SK-N-SH (cell line): ENCODE measurements at regions not wholly inside any gene's neighbourhood (a gene's known extent, or its start where the extent isn't known, plus 50 kb on each side); places are given as distances from the start of the nearest gene placed in this dataset.
"Not testable (repeated sequence)": the region's sequence is repeated elsewhere in the genome, so short reads cannot be mapped to it uniquely, and the experiment has no call there.

ENCODE experiments used
- CTCF ChIA-PET: fragments of 300-600, 350-600 bp; formaldehyde crosslinking; extraction: SDS; loops from one replicate; lab custom pipeline; 2021; lab: Yijun Ruan, JAX
- POLR2A ChIA-PET: fragments of 350-600 bp; sonication (Branson Sonifier 250); formaldehyde crosslinking; extraction: SDS; loops from one replicate; lab custom pipeline; 2020; ENCODE audit warnings: antibody characterized with exemption, inconsistent platforms; lab: Yijun Ruan, JAX
- DNase-seq: peaks from one replicate; pipeline ENCODE4 v3.0.0; 2012
- H2AFZ ChIP-seq: fragments of 200-600 bp; sonication (generic); 2 replicates; pipeline ENCODE4 v1.8.1; 2016; ENCODE audit warnings: antibody characterized with exemption, mild to moderate bottlenecking, low read depth
- H3F3A ChIP-seq: fragments of 200-600 bp; sonication (generic); replicated peaks from 2 replicates; pipeline ENCODE3; 2016; ENCODE audit warnings: antibody characterized with exemption, mild to moderate bottlenecking; ENCODE audit not compliant: insufficient read depth
- H3K27ac ChIP-seq, 2 experiments: fragments of 200-500 bp in 1 of 2; fragments of 200-600 bp in 1 of 2; sonication (Bioruptor generic) in 1 of 2; sonication (generic), shearing (Covaris generic) in 1 of 2; 2 replicates each; pipeline versions ENCODE4 v1.5.1 to v1.6.1; 2014 to 2016; ENCODE audit warnings: low read depth in 2 of 2, inconsistent platforms in 1 of 2, low read length in 1 of 2, mild to moderate bottlenecking in 1 of 2, mixed read lengths in 1 of 2
- H3K27me3 ChIP-seq: fragments of 200-600 bp; sonication (generic), shearing (Covaris generic); 2 replicates; pipeline ENCODE4 v1.6.1; 2016; ENCODE audit warnings: mixed run types; ENCODE audit not compliant: insufficient read depth
- H3K36me3 ChIP-seq, 2 experiments: fragments of 200-500 bp in 1 of 2; fragments of 200-600 bp in 1 of 2; sonication (Bioruptor generic) in 1 of 2; sonication (generic) in 1 of 2; replicated peaks in 1 of 2; 2 replicates each; pipeline versions ENCODE3 to v1.5.1; 2014 to 2016; ENCODE audit warnings: low read length in 1 of 2, mild to moderate bottlenecking in 1 of 2; ENCODE audit not compliant: insufficient read depth in 2 of 2, control insufficient read depth in 1 of 2
- H3K4me1 ChIP-seq, 2 experiments: fragments of 200-500 bp in 1 of 2; fragments of 200-600 bp in 1 of 2; sonication (Bioruptor generic) in 1 of 2; sonication (generic), shearing (Covaris generic) in 1 of 2; 2 replicates each; pipeline versions ENCODE4 v1.5.1 to v1.6.1; 2014 to 2016; ENCODE audit warnings: low read depth in 1 of 2, low read length in 1 of 2, mixed run types in 1 of 2; ENCODE audit not compliant: insufficient read depth in 2 of 2, control insufficient read depth in 1 of 2
- H3K4me2 ChIP-seq: fragments of 200-600 bp; sonication (generic), shearing (Covaris generic); 2 replicates; pipeline ENCODE4 v1.6.1; 2017; ENCODE audit warnings: mixed run types
- H3K4me3 ChIP-seq, 2 experiments: fragments of 200-500 bp in 1 of 2; fragments of 200-600 bp in 1 of 2; sonication (Bioruptor generic) in 1 of 2; sonication (generic), shearing (Covaris generic) in 1 of 2; 2 replicates each; pipeline versions ENCODE4 v1.5.1 to v1.8.1; 2014 to 2016; ENCODE audit warnings: low read depth in 2 of 2, inconsistent platforms in 1 of 2, low read length in 1 of 2, mild to moderate bottlenecking in 1 of 2, mixed read lengths in 1 of 2, moderate library complexity in 1 of 2
- H3K79me2 ChIP-seq: fragments of 200-600 bp; sonication (generic); 2 replicates; pipeline ENCODE4 v1.8.1; 2017; ENCODE audit warnings: mild to moderate bottlenecking; ENCODE audit not compliant: insufficient read depth
- H3K9ac ChIP-seq: fragments of 200-600 bp; sonication (generic); 2 replicates; pipeline ENCODE4 v1.6.1; 2017; ENCODE audit warnings: mixed run types
- H3K9me2 ChIP-seq: fragments of 200-600 bp; sonication (generic); 2 replicates; pipeline ENCODE4 v1.6.1; 2017; ENCODE audit warnings: mixed run types
- H3K9me3 ChIP-seq: fragments of 200-600 bp; sonication (generic); 2 replicates; pipeline ENCODE4 v1.6.1; 2017; ENCODE audit warnings: mixed run types, mild to moderate bottlenecking, moderate library complexity
- H4K20me1 ChIP-seq: fragments of 200-600 bp; sonication (generic); 2 replicates; pipeline ENCODE4 v1.6.1; 2017; ENCODE audit warnings: mild to moderate bottlenecking, mixed run types; ENCODE audit not compliant: insufficient read depth
- CHD2 ChIP-seq: fragments of 150-350 bp; IDR thresholded peaks from 2 replicates; pipeline ENCODE4 v1.6.1; 2018; ENCODE audit warnings: low read length; ENCODE audit not compliant: partially characterized antibody
- FOSL2 ChIP-seq: IDR thresholded peaks from 2 replicates; pipeline ENCODE4 v1.4.0; 2012; ENCODE audit warnings: low read depth, mild to moderate bottlenecking, moderate library complexity, borderline replicate concordance
- MEF2A ChIP-seq: IDR thresholded peaks from 2 replicates; pipeline ENCODE4 v1.4.0; 2012; ENCODE audit warnings: low read depth, borderline replicate concordance
- NFIC ChIP-seq: IDR thresholded peaks from 2 replicates; pipeline ENCODE4 v1.4.0; 2012; ENCODE audit warnings: borderline replicate concordance
- NRF1 ChIP-seq: IDR thresholded peaks from 2 replicates; pipeline ENCODE4 v1.6.1; 2012; ENCODE audit warnings: low read depth, mild to moderate bottlenecking, low read length
- RCOR1 ChIP-seq: fragments of 150-350 bp; IDR thresholded peaks from 2 replicates; pipeline ENCODE4 v1.6.1; 2017; ENCODE audit warnings: antibody characterized with exemption, low read length
- RXRA ChIP-seq: IDR thresholded peaks from 2 replicates; pipeline ENCODE4 v1.4.0; 2012; ENCODE audit warnings: low read depth, mild to moderate bottlenecking, borderline replicate concordance
- TCF12 ChIP-seq: IDR thresholded peaks from 2 replicates; pipeline ENCODE4 v1.4.0; 2012
- WGBS: methylation state at CpG from one replicate; pipeline ENCODE4 v1.1.6; 2017; ENCODE audit warnings: low lambda C conversion rate; 5-methylcytosine and 5-hydroxymethylcytosine counted together
- TF ChIP-seq, protein P1 (sequence below): fragments of 150-350 bp; IDR thresholded peaks from 2 replicates; pipeline ENCODE4 v1.6.1; 2017; ENCODE audit warnings: antibody characterized with exemption, low read length, low read depth, borderline replicate concordance
- TF ChIP-seq, protein P2 (sequence below): IDR thresholded peaks from 2 replicates; pipeline ENCODE4 v1.4.0; 2012; ENCODE audit warnings: low read depth, borderline replicate concordance
- TF ChIP-seq, protein P3 (sequence below): IDR thresholded peaks from 2 replicates; pipeline ENCODE4; 2012
- TF ChIP-seq, protein P4 (sequence below): fragments of 150-350 bp; IDR thresholded peaks from 2 replicates; pipeline ENCODE4 v1.6.1; 2016; ENCODE audit warnings: mild to moderate bottlenecking, low read depth, low read length

DNA sequence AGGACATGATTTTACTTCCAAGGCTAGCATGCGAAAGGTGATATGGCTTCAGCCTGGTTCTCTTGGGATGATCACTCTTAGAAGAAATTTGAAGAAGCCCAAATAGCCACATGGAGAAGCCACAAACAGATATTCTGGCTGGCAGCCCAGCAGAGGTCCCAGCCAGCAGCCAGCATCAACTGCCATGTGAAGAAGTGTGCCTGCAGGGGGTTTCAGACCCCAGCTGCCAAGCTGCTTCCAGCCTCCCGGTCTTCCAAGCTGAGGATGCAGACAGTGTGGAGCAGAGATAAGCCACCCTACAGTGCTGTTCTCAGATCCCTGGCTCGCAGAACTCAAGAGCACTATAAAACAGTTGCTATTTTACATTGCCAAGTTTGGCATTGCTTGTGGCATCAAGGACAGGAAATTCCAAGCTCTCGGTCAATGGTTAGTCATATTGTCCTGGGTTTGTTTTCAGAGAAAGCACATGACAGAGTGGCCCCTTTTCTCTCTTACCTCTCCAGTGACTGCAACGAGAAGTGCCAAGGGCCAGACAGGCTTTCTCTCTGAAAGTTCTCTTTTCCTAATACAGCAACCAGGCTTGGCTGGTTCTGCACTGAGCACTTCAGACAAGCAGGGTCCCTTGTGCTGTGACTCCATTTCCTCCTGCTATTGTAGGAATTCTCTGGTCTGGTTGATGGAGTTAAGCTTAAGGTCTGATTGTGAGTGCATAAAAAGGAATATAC is 223.7 kb downstream of the ANKRD30B start (continued):
- TF ChIP-seq RCOR1 (no peak), NFIC (peak; percentile 83), RXRA (peak; percentile 69; the same call in 1 of the 2 replicates), MEF2A (no peak), CHD2 (no peak), NRF1 (no peak), FOSL2 (peak; percentile 39; the same call in 1 of the 2 replicates), TCF12 (no peak; the same call in 1 of the 2 replicates)
- TF ChIP-seq, protein P1, sequence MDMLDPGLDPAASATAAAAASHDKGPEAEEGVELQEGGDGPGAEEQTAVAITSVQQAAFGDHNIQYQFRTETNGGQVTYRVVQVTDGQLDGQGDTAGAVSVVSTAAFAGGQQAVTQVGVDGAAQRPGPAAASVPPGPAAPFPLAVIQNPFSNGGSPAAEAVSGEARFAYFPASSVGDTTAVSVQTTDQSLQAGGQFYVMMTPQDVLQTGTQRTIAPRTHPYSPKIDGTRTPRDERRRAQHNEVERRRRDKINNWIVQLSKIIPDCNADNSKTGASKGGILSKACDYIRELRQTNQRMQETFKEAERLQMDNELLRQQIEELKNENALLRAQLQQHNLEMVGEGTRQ: no peak
- TF ChIP-seq, protein P2, sequence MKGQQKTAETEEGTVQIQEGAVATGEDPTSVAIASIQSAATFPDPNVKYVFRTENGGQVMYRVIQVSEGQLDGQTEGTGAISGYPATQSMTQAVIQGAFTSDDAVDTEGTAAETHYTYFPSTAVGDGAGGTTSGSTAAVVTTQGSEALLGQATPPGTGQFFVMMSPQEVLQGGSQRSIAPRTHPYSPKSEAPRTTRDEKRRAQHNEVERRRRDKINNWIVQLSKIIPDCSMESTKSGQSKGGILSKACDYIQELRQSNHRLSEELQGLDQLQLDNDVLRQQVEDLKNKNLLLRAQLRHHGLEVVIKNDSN: peak; percentile 56; the same call in 1 of the 2 replicates
- TF ChIP-seq, protein P3, sequence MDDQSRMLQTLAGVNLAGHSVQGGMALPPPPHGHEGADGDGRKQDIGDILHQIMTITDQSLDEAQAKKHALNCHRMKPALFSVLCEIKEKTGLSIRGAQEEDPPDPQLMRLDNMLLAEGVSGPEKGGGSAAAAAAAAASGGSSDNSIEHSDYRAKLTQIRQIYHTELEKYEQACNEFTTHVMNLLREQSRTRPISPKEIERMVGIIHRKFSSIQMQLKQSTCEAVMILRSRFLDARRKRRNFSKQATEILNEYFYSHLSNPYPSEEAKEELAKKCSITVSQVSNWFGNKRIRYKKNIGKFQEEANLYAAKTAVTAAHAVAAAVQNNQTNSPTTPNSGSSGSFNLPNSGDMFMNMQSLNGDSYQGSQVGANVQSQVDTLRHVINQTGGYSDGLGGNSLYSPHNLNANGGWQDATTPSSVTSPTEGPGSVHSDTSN: no peak; the same call in 1 of the 2 replicates
- TF ChIP-seq, protein P4, sequence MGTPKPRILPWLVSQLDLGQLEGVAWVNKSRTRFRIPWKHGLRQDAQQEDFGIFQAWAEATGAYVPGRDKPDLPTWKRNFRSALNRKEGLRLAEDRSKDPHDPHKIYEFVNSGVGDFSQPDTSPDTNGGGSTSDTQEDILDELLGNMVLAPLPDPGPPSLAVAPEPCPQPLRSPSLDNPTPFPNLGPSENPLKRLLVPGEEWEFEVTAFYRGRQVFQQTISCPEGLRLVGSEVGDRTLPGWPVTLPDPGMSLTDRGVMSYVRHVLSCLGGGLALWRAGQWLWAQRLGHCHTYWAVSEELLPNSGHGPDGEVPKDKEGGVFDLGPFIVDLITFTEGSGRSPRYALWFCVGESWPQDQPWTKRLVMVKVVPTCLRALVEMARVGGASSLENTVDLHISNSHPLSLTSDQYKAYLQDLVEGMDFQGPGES: no peak

DNA sequence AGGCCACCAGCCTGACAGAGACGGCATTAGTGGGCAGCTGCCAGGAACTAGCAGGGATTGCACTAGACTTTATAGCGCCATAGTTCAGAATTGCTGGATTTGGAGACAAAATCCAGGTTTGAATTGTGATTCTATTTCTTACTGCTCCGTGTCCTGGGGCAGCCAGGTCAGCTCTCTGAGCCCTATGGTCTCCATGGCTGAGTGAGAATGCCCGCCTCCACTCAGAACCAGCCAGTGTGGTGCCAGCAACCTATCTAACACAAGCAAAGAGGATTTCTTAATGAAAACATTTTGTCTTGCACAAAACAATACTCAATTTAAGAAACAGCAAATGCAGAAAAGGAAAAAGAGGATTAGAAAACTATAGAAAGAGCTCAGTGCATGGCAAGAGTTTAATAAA is 225.4 kb downstream of the ANKRD30B start:
- H3K27ac ChIP-seq, H4K20me1 ChIP-seq, H3K27me3 ChIP-seq, POLR2A ChIA-PET, H3K36me3 ChIP-seq, H3K4me3 ChIP-seq, H3K4me2 ChIP-seq, H3K9me2 ChIP-seq, H3K79me2 ChIP-seq, H2AFZ ChIP-seq, DNase-seq, H3K9ac ChIP-seq, H3K9me3 ChIP-seq, CTCF ChIA-PET: not testable (repeated sequence)
- peaks cover 0 to 38% of the 10 kb centered on the region in 2 experiments; a peak in 2 of 4 replicates for H3K4me1 ChIP-seq
- peaks cover 23% of the 10 kb centered on the region for H3F3A ChIP-seq
- WGBS: 35% methylated on average over 4 of the region's 4 CpGs
